HEK293 (cell line): ENCODE measurements at regions not wholly inside any gene's neighbourhood (a gene's known extent, or its start where the extent isn't known, plus 50 kb on each side); places are given as distances from the start of the nearest gene placed in this dataset.

Source experiments
- YY1 ChIP-seq: fragments of 450-650 bp; formaldehyde crosslinking; IDR thresholded peaks from 2 replicates; pipeline ENCODE4 v1.5.1; 2018; ENCODE audit warnings: missing biosample characterization, missing genetic modification characterization
- ZBTB8A ChIP-seq: fragments of 450-650 bp; formaldehyde crosslinking; IDR thresholded peaks from 2 replicates; pipeline ENCODE4 v1.5.1; 2016; ENCODE audit warnings: missing biosample characterization, missing genetic modification characterization
- ZNF155 ChIP-seq: fragments of 450-650 bp; formaldehyde crosslinking; IDR thresholded peaks from 2 replicates; pipeline ENCODE4 v1.5.1; 2016; ENCODE audit warnings: missing biosample characterization, missing genetic modification characterization
- ZNF292 ChIP-seq: fragments of 450-650 bp; formaldehyde crosslinking; IDR thresholded peaks from 2 replicates; pipeline ENCODE4 v1.5.1; 2016; ENCODE audit warnings: low read depth, missing biosample characterization, missing genetic modification characterization, borderline replicate concordance
- ZNF391 ChIP-seq: fragments of 450-650 bp; formaldehyde crosslinking; IDR thresholded peaks from 2 replicates; pipeline ENCODE4 v1.5.1; 2016; ENCODE audit warnings: low read depth, missing biosample characterization, missing genetic modification characterization, borderline replicate concordance
- ZNF660 ChIP-seq: fragments of 450-650 bp; IDR thresholded peaks from 2 replicates; pipeline ENCODE4 v1.5.1; 2018; ENCODE audit warnings: missing biosample characterization, mild to moderate bottlenecking, missing genetic modification characterization
- ZSCAN16 ChIP-seq: fragments of 450-650 bp; formaldehyde crosslinking; IDR thresholded peaks from 2 replicates; pipeline ENCODE4 v1.5.1; 2016; ENCODE audit warnings: missing biosample characterization, missing genetic modification characterization
- TF ChIP-seq, protein P1 (sequence below): fragments of 450-650 bp; formaldehyde crosslinking; IDR thresholded peaks from 2 replicates; pipeline ENCODE4 v1.5.1; 2016; ENCODE audit warnings: missing biosample characterization, missing genetic modification characterization
- TF ChIP-seq, protein P2 (sequence below): fragments of 450-650 bp; formaldehyde crosslinking; IDR thresholded peaks from 2 replicates; pipeline ENCODE4 v1.5.1; 2016; ENCODE audit warnings: missing biosample characterization, missing genetic modification characterization

DNA sequence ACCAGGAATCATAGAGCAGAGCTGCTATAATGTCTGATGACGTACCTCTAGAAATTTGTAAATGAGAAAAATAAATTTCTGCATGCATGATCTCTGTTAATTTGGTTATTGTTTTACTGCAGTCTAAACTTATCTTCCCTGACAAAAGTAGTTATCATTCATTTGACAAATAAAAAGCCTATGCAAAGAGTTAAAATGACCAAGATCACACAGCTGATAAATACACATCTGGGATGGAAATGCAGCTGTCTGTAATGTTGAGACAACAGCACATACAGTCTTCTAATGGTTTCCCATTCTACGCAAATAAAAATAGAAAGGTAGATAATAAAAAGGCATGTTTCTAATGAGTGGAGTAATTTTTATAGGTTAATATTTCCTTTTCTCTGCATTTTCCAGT lies 225.1 kb upstream of the LUZP2 start:
- TF ChIP-seq ZBTB8A (tag by site-specific recombination) (no peak), ZSCAN16 (no peak), ZNF660 (tag by site-specific recombination) (no peak), ZNF391 (tag by site-specific recombination) (no peak), ZNF292 (no peak), YY1 (tag by site-specific recombination) (no peak), ZNF155 (tag by site-specific recombination) (no peak)
- TF ChIP-seq, protein P1, sequence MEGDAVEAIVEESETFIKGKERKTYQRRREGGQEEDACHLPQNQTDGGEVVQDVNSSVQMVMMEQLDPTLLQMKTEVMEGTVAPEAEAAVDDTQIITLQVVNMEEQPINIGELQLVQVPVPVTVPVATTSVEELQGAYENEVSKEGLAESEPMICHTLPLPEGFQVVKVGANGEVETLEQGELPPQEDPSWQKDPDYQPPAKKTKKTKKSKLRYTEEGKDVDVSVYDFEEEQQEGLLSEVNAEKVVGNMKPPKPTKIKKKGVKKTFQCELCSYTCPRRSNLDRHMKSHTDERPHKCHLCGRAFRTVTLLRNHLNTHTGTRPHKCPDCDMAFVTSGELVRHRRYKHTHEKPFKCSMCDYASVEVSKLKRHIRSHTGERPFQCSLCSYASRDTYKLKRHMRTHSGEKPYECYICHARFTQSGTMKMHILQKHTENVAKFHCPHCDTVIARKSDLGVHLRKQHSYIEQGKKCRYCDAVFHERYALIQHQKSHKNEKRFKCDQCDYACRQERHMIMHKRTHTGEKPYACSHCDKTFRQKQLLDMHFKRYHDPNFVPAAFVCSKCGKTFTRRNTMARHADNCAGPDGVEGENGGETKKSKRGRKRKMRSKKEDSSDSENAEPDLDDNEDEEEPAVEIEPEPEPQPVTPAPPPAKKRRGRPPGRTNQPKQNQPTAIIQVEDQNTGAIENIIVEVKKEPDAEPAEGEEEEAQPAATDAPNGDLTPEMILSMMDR (tag by site-specific recombination), result no peak
- TF ChIP-seq, protein P2, sequence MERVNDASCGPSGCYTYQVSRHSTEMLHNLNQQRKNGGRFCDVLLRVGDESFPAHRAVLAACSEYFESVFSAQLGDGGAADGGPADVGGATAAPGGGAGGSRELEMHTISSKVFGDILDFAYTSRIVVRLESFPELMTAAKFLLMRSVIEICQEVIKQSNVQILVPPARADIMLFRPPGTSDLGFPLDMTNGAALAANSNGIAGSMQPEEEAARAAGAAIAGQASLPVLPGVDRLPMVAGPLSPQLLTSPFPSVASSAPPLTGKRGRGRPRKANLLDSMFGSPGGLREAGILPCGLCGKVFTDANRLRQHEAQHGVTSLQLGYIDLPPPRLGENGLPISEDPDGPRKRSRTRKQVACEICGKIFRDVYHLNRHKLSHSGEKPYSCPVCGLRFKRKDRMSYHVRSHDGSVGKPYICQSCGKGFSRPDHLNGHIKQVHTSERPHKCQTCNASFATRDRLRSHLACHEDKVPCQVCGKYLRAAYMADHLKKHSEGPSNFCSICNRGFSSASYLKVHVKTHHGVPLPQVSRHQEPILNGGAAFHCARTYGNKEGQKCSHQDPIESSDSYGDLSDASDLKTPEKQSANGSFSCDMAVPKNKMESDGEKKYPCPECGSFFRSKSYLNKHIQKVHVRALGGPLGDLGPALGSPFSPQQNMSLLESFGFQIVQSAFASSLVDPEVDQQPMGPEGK (tag by site-specific recombination), result no peak
